GM12874 (cell line): ENCODE measurements at regions not wholly inside any gene's neighbourhood (a gene's known extent, or its start where the extent isn't known, plus 50 kb on each side); places are given as distances from the start of the nearest gene placed in this dataset.

Experiments used
- CTCF ChIP-seq: IDR thresholded peaks from 2 replicates; pipeline ENCODE4 v1.5.1; 2011; ENCODE audit warnings: low read depth, mild to moderate bottlenecking, control low read depth, low read length, moderate library complexity; ENCODE audit not compliant: insufficient read depth

DNA sequence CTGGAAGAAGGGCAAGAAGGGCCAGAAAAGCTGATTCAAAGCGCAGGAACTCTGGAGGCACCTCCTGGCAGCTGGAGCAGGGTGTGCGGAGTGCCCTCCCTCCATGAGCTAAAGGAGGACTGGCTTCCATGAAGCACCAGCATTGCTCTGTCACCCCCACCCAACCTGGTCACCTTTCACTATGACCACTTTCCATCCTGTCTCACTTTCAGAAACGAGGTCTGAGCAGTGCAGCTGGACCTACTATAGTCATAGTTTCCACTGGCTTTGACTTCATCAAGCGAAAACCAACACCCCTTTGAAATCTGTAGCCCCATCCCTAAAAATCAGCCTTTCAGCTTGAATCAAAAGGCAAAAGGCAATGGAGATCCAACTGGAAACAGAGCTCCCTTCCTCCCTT is 84.8 kb upstream of the CACNA1E start:
- no peak for TF ChIP-seq CTCF

DNA sequence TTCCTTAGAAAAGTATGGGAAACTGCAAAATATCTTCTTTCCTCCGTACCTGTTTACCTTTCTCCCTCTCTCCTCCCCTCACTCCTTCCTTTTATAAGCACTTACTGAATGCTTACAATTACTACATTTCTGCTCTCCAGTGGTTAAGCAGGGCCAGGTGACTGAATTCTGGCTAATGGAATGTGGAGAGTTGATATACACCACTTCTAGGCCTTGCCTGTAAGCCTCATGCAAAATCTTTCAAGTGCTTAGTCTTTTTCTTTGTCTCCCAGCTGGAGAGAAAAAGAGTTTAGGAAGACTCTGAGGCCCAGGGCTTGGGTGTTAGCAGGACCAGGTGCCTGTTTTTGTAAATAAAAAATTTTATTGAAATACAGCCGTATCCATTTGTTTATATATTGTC is 77.7 kb upstream of the CACNA1E start:
- no peak for TF ChIP-seq CTCF

DNA sequence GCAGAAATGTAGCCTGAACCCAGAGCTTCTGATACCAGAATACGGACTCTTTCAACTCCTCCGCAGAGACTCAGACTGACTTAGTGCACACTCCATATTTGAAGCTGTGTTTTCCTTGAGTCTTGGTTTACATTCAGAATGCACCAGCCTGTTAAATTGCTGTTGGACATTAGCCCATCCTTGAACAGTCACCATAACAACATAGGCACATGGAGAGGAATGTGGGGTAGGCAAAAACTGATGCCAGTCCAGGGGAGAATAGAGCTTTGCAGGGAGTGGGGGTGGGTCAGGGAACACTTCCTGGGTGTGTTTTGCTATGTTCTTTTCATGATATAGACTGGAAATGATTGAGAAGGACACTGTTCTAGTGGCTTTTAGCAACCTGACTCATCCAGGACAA is 76.3 kb upstream of the CACNA1E start:
- TF ChIP-seq CTCF, result no peak

- no peak for TF ChIP-seq CTCF
Observed at GRCh38 chr1:181409981-181410380, 73.3 kb upstream of the CACNA1E start.

DNA sequence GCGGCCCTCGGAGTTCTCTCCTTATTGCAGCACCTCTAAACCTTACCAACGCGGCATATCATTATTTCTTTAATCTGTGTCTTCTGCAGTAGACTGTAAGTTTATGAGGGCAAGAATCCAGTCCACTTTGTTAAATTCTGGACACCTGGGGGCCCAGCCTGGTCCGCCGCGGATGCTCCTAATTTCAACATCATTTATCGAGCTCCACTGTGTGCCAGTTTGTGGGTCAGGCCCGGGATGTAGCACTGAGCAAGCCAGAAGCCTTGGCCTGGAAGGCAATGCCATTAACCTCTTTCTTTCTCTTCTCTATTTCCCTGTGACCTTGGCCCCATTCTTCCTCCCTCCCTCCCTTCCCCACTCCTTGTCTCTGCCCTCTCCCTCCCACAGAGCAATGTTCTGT is 70.6 kb upstream of the CACNA1E start:
- no peak for TF ChIP-seq CTCF

- TF ChIP-seq CTCF, result no peak
Observed at GRCh38 chr1:181413195-181413815, 70.0 kb upstream of the CACNA1E start.

DNA sequence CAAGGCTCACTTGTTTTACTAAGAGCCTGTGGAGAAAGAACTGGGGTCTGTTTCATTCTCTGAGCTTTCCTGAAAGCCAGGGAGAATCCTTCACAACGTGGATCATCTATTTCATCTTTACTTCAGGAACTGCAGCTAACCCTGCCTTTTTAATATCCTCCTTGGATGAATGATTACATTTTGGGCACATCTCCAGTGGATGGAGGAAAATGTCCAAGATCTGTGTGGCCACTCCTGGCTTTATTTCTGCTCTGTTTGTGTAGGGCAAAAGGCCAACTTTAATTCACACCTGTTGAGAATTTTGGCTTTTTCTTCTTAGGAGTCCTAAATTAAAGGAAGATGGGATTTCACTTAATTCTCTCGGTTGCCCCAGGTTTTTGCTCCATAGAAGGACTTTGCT is 69.5 kb upstream of the CACNA1E start:
- no peak for TF ChIP-seq CTCF
